ENCODE measurements at regions not wholly inside any gene's neighbourhood (a gene's known extent, or its start where the extent isn't known, plus 50 kb on each side); places are given as distances from the start of the nearest gene placed in this dataset.

GRCh38 chrX:39592776-39593175 is 505.0 kb downstream of the BCOR start:
- no peak for TF ChIP-seq POLR2AphosphoS5 (IDR thresholded peaks at IDR 0.05; ENCODE audit: low read depth, low read length)
- no peak for TF ChIP-seq TAF1 (IDR thresholded peaks at IDR 0.05; ENCODE audit: borderline replicate concordance, low read depth, low read length)
- TF ChIP-seq POLR2A (IDR thresholded peaks at IDR 0.05; ENCODE audit: low read depth, low read length): no peak

Measured in GM12892 (cell line).